ENCODE measurements at regions not wholly inside any gene's neighbourhood (a gene's known extent, or its start where the extent isn't known, plus 50 kb on each side); places are given as distances from the start of the nearest gene placed in this dataset.

GRCh38 chr2:82143343-82143742, 1838.8 kb upstream of the LRRTM1 start:
- H3K9me3 ChIP-seq (replicated peaks; ENCODE audit: control insufficient read depth, insufficient read depth, low read length), result no peaks in the 10 kb centered on the region
- in situ Hi-C loops (cut with MboI), result no loop called here
- H3K27ac ChIP-seq (ENCODE audit: control insufficient read depth, insufficient read depth), result no peak overlapping the region
- ChIA-PET POLR2A (no interaction called here), CTCF (no interaction called here), SMC1A (ENCODE audit: uncharacterized antibody, unreplicated experiment) (no interaction called here), RAD21 (ENCODE audit: unreplicated experiment) (no interaction called here)
- FAIRE-seq (no peak), DNase-seq (ENCODE audit: low read depth, low spot score) (no peak), ATAC-seq (no peak)
- H3K4me2 ChIP-seq (ENCODE audit: control insufficient read depth, insufficient read depth), result no peak overlapping the region
- H3K4me1 ChIP-seq (ENCODE audit: control insufficient read depth, insufficient read depth, low read length), result no peaks in the 10 kb centered on the region
- no peaks in the 10 kb centered on the region for H3K27me3 ChIP-seq (replicated peaks in 1 of 2; ENCODE audit: control insufficient read depth in 2 of 2, insufficient read depth in 2 of 2, low read length in 1 of 2)
- TF ChIP-seq ATF3 (IDR thresholded peaks at IDR 0.05; ENCODE audit: borderline replicate concordance, extremely low read depth, low read depth, low read length) (no peak), RBBP5 (conservative IDR thresholded peaks at IDR 0.05) (no peak), SUZ12 (IDR thresholded peaks at IDR 0.05; ENCODE audit: unreplicated experiment) (no peak), BHLHE40 (IDR thresholded peaks at IDR 0.05; ENCODE audit: borderline replicate concordance in 1 of 2, low read depth in 2 of 2, low read length in 1 of 2) (no peak), RUNX3 (IDR thresholded peaks at IDR 0.05; ENCODE audit: low read length) (no peak), BMI1 (IDR thresholded peaks at IDR 0.05; ENCODE audit: borderline replicate concordance) (no peak), PKNOX1 (IDR thresholded peaks at IDR 0.05) (no peak), SPI1 (IDR thresholded peaks at IDR 0.05; ENCODE audit: borderline replicate concordance, insufficient read depth, low read depth, low read length) (no peak), ESRRA (IDR thresholded peaks at IDR 0.05; ENCODE audit: low read length) (no peak), FOS (IDR thresholded peaks at IDR 0.05; ENCODE audit: borderline replicate concordance, extremely low read depth, insufficient read length) (no peak), WRNIP1 (IDR thresholded peaks at IDR 0.05; ENCODE audit: borderline replicate concordance, low read depth, low read length) (no peak), NR2C2 (IDR thresholded peaks at IDR 0.05; ENCODE audit: borderline replicate concordance, control insufficient read depth, insufficient read length, low read depth) (no peak), MTA2 (IDR thresholded peaks at IDR 0.05; ENCODE audit: low read depth) (no peak), FOXM1 (IDR thresholded peaks at IDR 0.05; ENCODE audit: low read depth, low read length) (no peak), NFXL1 (IDR thresholded peaks at IDR 0.05; ENCODE audit: borderline replicate concordance) (no peak), CHD4 (IDR thresholded peaks at IDR 0.05) (no peak), CUX1 (IDR thresholded peaks at IDR 0.05; ENCODE audit: insufficient replicate concordance, low read depth, low read length) (no peak), MYC (IDR thresholded peaks at IDR 0.05; ENCODE audit: insufficient read depth, insufficient read length, insufficient replicate concordance, low read length, severe bottlenecking) (no peak), STAT1 (conservative IDR thresholded peaks at IDR 0.05) (no peak)
- H3K79me2 ChIP-seq (ENCODE audit: control insufficient read depth, insufficient read depth, low read length), result no peaks in the 10 kb centered on the region
- no peaks in the 10 kb centered on the region for H4K20me1 ChIP-seq (ENCODE audit: control insufficient read depth, insufficient read depth)
- no peak overlapping the region for H2AFZ ChIP-seq (ENCODE audit: control insufficient read depth, low read depth, low read length)
- H3K36me3 ChIP-seq (ENCODE audit: control insufficient read depth in 2 of 2, insufficient read depth in 2 of 2, low read length in 1 of 2), result no peaks in the 10 kb centered on the region
- intact Hi-C loops (cut with micrococcal nuclease; ENCODE audit: unreplicated experiment), result no loop called here
- BruUV-seq (replicated peaks), result no TSS peak
- no peak overlapping the region for H3K9ac ChIP-seq (ENCODE audit: control insufficient read depth, insufficient read depth, low read length)
- H3K4me3 ChIP-seq, result no peak overlapping the region
